Glomerular endothelial cell (primary cell): ENCODE measurements at regions not wholly inside any gene's neighbourhood (a gene's known extent, or its start where the extent isn't known, plus 50 kb on each side); places are given as distances from the start of the nearest gene placed in this dataset.
"Not testable (repeated sequence)": the region's sequence is repeated elsewhere in the genome, so short reads cannot be mapped to it uniquely, and the experiment has no call there.

Experiments
- DNase-seq: peaks from one replicate; pipeline ENCODE4 v3.0.0-alpha.2; 2011; ENCODE audit warnings: low read depth, low spot score; ENCODE audit errors: extremely low read depth

DNA sequence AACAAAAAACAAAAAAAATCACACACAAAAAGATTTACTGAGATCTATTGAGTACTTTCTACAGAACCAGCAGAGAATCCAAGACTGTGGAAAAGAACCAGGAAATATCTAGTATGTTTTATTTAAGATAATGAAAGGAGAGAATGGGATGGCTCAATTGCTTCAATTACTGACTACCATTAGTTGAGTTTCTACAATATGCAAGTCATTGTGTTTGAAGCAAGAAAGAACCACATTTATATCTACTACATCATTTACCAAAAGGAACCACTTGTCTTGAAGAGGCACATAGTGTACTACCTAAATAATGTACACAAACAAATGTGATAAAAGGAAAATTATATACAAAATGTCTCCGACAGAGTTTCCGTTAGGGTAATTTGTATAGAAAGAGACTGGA is 325.9 kb upstream of the TNC start:
- no peak for DNase-seq

DNA sequence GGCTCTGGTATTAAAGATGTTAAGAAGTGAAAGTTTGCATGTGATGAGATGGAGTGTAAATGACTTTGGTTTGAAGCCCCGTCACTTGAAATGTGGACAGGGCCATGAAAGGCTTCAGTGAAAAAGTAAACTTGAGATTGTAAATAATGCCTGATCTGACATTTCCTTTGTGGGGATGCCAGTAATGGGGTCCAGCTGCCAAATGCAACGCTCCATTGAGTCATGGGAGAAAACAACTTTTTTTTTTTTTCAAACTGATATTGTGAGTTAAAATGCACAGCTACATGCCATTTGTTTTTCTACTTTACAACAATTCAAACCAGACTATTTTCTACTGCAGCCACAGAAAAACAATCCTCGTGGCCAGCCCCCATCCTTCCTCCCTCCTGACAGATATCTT is 327.0 kb upstream of the TNC start:
- no peak for DNase-seq

DNA sequence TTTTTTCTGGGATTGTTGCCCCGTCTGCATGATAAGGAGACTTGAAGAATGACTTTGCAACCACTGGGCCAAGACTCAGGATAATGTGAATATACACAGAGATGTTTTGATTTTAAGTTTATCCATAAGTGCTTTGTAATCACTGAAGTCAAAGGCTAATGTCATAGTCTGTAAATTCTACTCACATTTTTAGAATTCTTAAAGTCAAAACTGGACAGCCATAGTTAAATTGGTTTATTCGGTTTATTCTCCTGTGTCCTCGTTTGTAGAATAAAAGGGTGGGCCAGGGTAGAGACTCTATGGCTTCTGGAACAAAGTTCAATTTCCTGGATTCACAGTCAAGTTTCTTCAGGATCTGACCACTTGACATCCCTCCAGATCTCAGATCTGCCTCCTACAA is 327.7 kb upstream of the TNC start:
- DNase-seq = no peak

DNA sequence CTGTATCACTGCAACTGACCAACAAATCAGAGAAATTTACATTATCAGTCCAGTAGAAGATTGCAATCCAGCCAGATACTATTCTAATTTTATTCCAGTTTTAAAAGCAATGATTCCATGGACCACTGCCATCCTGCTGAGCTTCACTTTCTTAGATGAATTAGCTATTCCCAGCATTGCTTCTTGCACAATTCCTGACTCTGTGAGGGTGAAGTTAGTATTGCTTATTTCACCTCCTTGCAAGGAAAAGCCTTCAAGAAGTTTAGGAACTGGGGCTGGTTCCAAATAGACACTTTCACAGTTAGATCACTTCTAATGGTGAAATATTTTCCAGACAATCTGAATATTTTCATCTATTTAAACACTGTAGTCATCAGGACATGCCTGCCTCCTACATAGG is 338.6 kb upstream of the TNC start:
- DNase-seq = no peak

DNA sequence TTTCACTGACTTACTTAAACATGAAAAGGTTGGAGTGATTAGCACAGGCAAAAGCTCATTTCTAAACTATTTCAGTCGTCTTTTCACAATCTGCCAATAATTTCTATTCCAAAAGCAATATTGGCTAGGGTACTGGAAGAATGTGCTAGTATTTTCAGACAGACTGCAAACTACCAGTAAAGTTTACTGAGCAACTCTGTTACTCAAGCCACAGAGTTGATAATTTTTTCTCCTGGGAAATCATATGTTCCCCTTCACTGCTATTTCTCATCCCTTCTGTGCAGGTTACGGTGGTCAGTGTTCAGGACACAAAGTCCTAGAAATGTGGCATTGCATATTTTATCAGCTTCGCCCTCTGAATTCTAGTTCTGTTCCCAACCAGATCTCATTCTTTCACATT is 343.3 kb upstream of the TNC start:
- DNase-seq = no peak

DNA sequence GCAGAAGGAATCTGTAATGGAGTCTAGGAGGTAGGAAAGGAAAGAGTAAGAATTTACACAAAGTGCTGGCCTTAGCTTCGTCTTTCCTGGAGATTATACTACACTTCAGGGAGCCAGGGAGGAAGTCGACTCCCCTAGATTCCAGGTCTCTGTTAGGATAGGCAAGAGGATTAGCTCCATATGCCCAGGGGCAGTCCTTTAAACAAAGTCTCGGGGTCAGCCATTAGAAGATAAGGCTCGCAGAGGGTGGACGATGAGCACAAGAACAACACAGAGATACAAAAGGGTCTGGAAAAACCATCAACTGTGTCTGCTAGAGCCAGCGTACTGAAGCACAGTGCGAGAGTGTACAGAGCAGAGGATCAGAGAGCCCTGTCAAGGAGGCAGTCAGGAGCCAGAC is 344.7 kb upstream of the TNC start:
- no peak for DNase-seq

DNA sequence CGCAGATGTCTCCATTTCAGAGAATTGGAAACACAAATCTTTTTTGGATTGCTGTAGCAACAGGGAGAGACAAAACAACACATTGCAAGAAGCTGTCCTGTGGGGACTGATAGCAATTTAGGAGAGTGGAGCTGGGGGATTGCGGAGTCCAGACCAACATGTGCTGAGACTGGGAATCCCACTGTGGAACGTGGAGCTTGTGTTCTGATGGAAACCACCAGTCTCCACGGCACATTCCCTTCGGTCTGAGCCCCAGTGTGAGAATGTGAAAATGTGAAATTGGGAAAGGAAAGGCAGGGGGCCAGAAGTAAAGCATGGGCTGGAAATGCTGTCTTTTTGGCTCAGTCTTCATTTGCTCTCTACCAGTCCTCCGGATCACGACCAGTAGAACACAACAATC is 348.8 kb upstream of the TNC start:
- DNase-seq = no peak

DNA sequence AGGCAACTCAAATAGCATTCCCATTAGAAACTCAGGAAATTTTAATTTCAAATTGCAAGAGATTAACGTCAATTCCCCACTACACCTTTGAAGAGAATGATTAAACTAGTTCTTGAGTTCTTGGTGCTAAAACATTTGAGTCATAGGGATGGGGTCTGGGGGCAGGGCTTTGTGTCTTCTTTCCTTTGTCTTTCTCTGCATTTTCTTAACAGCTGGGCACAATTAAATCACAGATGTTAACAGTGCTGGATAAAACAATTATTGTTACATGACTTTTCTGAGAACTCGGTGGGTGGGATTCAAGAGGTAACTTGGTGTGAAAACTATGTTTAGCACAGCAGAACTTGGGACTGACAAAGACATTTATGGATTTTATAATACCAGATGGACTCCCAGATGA is 351.9 kb upstream of the TNC start:
- no peak for DNase-seq

DNA sequence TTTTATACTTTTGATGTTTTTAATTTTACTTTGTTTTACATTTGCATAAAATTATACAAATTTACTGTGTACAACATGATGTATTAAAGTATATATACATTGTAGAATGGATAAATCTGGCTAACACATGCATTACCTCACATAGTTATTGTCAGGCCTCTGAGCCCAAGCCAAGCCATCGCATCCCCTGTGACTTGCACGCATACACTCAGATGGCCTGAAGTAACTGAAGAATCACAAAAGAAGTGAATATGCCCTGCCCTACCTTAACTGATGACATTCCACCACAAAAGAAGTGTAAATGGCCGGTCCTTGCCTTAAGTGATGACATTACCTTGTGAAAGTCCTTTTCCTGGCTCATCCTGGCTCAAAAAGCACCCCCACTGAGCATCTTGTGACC is 355.1 kb upstream of the TNC start:
- not testable (repeated sequence) for DNase-seq

DNA sequence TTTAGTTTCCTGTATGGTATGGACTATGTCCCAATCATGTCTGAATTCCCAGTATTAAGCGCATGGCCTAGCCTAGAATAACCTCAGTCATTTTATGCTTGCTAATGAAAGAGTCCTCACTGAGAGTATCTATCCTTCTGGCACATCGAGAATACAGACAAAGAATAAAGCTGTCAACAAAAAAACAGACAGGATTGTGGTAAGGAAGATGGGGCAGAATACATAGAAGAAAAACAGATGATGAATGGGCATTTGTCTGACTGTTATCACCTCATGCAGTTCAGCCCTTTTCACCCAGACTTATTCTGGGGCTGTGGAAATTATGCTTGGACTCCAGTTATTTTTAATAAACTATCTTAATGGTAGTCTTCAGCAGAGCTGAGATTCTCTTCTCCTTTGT is 363.8 kb upstream of the TNC start:
- no peak for DNase-seq

DNA sequence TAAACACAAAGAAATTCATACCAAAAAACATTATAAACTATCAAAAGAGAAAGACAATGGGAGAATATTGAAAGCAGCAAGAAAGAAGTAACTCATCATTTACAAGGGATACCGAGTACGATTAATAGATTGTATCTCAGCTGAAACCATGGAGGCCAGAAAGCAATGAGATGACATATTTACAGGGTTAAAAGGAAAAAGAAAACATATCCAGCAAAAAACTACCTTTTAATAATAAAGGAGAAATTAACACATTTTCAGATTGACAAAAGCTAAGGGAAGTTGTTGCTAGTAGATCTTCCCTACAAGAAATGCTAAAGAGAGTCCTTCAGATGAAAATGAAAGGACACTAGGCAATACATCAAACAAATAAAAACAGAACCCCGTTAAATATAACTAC is 364.8 kb upstream of the TNC start:
- DNase-seq = no peak

DNA sequence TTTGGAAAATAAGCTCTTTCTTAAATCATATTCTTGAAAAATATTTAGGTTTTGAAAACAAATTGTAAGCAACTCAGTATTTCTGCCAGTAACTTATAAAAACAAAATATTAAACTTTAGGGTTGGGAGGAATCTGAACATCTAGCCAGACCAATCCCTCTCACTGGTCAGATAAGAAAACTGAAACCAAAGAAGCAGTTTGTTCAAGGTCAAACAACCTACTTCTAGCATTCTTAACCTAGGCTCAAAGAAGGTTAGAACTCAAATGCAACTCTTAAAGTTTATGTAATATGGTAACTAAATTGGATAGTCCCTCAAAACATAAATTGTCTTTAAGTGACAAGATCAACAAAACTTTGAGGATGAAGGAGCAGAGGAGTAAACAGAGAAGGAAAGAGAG is 374.9 kb upstream of the TNC start:
- no peak for DNase-seq

DNA sequence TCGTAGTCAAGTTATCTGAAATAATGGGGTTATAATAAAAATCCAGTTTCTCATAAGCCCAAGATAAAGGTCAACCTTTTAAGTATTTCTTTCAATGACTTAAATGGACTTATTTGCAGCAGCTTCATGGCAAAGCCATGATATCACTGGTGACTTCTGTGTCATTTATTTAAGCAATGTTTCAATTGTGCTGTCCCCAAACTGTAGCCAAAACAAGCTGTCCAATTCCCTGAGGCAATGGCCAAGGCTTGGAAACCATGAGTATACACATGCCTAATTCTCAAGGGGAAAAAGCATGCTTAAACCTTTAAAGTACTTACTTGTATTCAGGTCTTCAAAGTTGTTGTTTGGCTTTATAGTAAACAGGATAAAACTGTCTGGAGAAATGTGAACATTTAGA is 376.4 kb upstream of the TNC start:
- DNase-seq = no peak

DNA sequence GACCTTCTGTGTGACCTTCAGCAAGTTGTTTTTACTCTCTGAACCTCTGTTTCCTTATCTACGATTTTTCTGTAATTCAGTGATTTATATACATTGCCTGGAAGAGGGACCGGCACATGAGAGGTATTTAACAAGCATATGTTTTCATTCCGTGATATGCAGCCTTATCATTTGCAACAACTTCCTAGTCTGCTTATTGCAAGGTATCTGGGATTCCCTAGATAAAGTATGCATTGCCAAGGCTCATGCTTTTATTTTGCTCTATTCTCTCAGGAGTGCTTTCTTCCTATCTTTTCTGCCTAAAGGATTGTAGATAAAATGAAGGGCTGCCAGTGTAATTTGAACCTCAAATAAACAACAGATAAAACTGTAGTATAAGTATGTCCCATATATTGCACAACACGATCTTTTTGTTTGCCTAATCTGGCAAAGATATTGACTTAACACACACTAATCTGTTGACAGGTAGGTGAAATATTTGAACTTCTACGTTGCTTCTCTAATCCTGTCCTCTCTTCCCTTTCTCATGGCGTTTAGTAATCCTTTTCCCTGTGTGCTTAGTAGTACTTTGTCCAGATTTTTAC is 377.2 kb upstream of the TNC start:
- no peak for DNase-seq

DNA sequence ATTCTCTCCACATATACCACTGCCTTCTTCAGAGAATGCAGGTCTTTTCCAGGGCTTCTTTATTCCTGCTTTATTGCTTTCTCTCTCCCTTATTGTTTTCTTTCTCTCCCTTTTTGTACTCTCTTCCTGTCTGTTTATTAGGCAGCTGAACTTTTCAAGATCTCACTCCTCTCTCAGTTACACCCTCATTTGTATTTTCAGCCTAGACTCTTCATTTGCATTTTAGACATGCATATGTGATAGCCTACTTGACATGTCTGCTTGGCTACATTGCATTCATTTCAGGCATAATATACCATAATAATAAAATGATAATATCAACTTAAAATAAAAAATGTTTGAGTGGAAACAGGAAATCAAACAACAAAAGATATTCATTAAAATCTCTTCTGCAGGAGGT is 377.9 kb upstream of the TNC start:
- no peak for DNase-seq

DNA sequence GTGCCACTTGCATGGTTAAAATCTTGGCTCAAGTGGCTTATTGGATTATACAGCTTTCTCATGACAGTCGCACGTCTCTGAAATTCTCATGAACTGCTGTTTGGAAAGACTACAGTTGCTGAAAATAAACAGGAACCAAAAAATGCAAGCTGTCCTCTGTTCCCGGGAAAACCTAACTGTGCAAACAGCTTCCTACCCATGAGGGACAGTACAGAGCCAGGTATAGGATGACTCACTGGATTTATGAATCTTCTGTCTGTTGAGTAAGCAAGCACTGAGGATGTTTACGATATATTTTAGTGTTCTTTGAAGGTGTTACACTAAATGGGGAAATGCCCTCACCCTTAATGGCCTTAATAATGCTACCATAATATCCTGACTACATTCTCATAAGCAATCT is 380.3 kb upstream of the TNC start:
- no peak for DNase-seq

DNA sequence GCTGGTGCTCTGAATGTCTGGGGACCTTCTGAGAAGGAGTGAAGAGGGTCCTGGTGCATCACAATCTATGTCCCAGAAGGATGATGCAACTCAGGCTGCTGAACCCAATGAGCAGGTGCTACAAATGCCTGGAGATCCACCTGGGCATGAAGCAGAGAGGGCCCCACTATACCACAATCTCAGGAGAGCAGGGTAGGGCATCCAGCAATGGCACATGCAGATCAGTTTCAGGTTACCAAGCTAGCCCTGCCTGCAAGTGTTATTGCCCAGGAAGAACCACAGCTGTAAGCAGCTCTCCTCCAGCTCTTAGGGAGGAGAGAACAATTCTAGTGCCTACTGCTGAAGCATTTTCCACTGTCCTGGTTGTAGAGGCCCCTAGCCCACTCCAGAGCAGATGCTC is 389.2 kb upstream of the TNC start:
- no peak for DNase-seq

DNA sequence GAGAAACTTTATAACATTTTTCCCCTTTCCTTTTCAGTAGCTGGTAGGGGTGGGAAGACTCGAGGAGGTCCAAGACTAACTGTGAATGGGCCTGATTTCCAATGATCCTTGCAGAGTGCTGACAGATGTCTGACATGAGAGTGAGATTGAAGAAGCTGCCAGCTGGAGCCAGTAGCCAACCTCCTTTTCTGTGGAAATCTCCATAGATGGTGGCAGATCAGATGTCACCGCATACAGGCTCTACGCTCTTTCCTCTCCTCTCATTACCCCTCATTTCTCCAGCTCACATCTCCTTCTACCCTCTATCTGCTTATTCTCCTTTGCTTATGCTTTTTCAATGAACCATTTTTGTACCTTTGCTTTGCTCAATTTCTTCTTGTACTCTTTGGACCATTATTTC is 395.2 kb upstream of the TNC start:
- DNase-seq = no peak

DNA sequence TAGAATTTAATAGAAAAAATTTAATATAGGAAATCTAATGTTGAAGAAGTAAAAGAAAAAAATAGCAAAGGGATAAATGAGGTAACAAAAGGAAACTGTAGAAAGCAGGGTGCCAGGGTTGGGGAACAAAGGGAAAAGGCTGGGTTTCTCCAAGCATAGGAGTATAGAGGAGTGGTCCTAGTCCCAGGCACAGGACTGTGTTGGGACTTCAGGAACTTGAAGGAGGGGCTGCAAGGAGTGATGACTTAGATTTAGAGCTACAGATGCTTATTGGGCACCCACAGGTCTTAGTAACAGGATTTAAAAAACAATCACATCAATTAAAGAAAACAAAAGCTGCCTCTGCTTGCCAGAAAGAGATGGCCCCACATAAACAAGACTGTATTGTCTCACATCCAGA is 396.5 kb upstream of the TNC start:
- no peak for DNase-seq

DNA sequence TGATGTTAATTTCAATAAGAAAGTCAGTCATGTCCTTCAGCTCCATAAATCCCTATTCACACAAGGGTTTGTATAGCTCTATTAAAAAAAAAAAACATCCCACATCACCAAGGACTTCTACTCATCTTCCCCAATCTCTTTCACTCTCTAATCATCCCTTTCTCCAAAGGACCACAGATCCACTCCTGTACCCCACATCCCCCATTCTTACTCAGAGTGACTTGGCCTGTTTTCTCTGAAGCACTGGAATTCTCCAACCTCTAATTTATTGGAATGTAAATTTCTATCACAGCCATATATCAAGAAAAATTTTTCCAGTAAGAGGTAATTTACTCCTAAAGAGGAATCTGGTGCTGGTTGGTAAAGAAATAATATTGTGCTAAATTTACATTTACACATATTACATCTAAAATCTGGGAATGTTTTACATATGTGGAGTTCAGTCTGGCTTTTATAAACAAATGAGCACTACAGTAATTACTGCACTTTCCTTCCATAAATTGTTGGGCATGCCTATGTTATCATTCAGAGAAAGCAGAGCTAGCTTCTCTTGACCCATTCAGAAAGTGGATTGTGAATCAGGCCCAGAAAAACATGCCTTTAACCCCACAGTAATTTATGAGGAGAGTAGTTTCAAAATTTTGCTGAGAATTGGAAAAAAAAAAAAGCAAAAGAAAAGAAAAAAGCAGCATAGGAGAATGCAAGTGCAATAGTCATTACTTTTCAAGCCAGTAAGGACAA is 399.5 kb upstream of the TNC start:
- no peak for DNase-seq

DNA sequence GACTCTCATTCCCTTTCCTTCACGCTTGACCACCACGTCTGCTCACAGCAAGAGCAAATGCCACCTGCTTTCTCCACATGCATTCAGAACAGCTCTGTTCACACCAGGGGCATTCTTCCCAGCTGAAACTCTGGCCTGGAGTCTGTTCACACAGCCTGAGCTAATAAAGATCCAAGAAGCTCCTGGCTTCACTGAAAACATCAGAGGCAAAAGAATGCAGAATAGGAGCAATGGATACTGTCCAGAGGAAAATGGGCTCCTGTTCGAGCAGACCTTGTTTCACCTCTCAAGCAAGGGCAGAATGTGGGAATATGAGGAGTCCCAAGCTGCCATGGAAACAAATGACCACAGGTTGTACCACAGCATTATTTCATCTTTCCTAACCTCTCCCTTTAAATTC is 402.7 kb upstream of the TNC start:
- no peak for DNase-seq

DNA sequence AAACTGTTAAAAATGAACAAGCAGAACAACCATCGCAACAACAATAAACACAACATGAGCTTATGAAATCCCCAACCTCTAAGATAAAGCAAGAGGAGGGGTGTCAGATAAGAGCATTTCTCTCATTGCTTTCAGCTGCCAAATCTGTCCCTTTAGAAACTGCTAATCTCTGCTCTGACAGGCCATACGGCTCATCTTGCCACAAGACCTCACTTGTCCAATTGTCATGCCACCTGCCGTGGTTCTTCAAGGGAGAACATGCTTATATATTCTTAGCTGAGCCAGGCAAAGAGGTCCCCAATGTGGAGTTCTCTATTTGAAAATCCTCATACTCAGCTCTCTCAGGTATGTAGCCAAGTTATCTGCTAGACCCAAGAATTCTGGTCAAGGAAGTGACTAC is 405.0 kb upstream of the TNC start:
- no peak for DNase-seq

DNA sequence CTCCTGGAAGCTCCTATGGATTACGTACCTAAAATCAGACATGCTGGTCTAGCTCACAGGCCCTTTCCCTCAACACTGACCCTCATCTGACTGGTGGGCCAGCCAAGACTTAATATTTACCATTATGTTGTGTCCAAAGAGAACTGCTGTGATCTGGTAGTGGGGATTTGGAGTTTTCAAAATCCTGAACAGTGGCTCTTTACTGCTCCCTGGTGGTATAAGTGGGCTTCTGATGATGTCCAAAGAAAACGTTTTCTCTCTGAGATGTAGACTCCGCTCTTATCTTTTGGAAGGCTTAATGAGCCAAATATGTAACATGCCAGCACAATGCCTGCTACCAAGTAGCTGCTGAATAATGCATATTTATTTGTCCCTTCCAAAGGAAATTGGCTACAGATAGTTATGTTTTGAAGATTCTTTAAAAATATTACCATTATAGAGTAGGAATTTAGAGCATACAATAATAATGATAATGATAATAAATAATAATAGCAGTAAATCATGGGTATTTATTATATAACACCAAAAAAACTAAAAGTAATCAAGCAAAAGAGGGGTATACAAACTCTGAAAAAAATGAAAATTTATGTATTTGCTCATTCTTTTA is 406.6 kb upstream of the TNC start:
- DNase-seq = no peak
